SU-DHL-6 (cell line): ENCODE measurements at regions not wholly inside any gene's neighbourhood (a gene's known extent, or its start where the extent isn't known, plus 50 kb on each side); places are given as distances from the start of the nearest gene placed in this dataset.

Source experiments
- CTCF ChIP-seq: fragments of 200-600 bp; sonication (generic); IDR thresholded peaks from one replicate; pipeline ENCODE4 v1.5.1; 2017; ENCODE audit warnings: antibody characterized with exemption, mild to moderate bottlenecking, low read length, moderate library complexity; ENCODE audit not compliant: insufficient read depth, poor library complexity, severe bottlenecking
- EZH2phosphoT487 ChIP-seq: fragments of 200-600 bp; sonication (generic), shearing (Covaris generic); conservative IDR thresholded peaks from 2 replicates; pipeline ENCODE4 v1.6.1; 2018; ENCODE audit warnings: mild to moderate bottlenecking, antibody characterized with exemption, low read length, moderate library complexity, mixed read lengths

- TF ChIP-seq CTCF = no peak
- no peak for TF ChIP-seq EZH2phosphoT487
Measured at GRCh38 chr11:44469412-44469811, 96.1 kb upstream of the CD82 start.
